ENCODE measurements at regions not wholly inside any gene's neighbourhood (a gene's known extent, or its start where the extent isn't known, plus 50 kb on each side); places are given as distances from the start of the nearest gene placed in this dataset.

GRCh38 chr9:80521151-80521550 is 949.4 kb downstream of the TLE4 start:
- Histone ChIP-seq H2BK15ac (ENCODE audit: low read depth, low read length) (no peak overlapping the region), H3K4me2 (ENCODE audit: insufficient read depth, insufficient read length, low read length) (no peak overlapping the region), H4K8ac (replicated peaks; ENCODE audit: insufficient read length, low read depth, low read length) (no peak overlapping the region), H2BK120ac (ENCODE audit: low read depth, low read length, poor library complexity, severe bottlenecking) (no peak overlapping the region), H4K5ac (ENCODE audit: insufficient read length, low read depth, low read length) (no peak overlapping the region), H4K20me1 (ENCODE audit: control insufficient read depth, insufficient read depth, insufficient read length) (no peaks in the 10 kb centered on the region), H3K4ac (ENCODE audit: low read depth, low read length) (no peak overlapping the region), H3K56ac (ENCODE audit: insufficient read length, low read depth, low read length) (no peak overlapping the region), H3K27ac (ENCODE audit: insufficient read length, low read depth, low read length) (no peak overlapping the region), H3K79me2 (ENCODE audit: insufficient read depth, low read length) (no peaks in the 10 kb centered on the region), H3K18ac (ENCODE audit: insufficient read length, low read depth, low read length) (no peak overlapping the region), H3K27me3 (ENCODE audit: insufficient read depth, low read length) (no peaks in the 10 kb centered on the region), H3K23ac (ENCODE audit: insufficient read length, low read depth, low read length) (no peak overlapping the region), H3K9me3 (ENCODE audit: control insufficient read depth, low read depth, low read length) (no peaks in the 10 kb centered on the region), H3K14ac (ENCODE audit: insufficient read depth, low read length) (no peak overlapping the region), H3K23me2 (ENCODE audit: insufficient read length, low read depth, low read length, poor library complexity, severe bottlenecking) (no peaks in the 10 kb centered on the region), H2BK20ac (ENCODE audit: low read depth, low read length, poor library complexity, severe bottlenecking) (no peak overlapping the region), H3K4me1 (ENCODE audit: insufficient read depth, low read length) (no peaks in the 10 kb centered on the region), H3K79me1 (ENCODE audit: insufficient read depth, low read depth, low read length, poor library complexity, severe bottlenecking) (no peaks in the 10 kb centered on the region), H2BK12ac (ENCODE audit: insufficient read length, low read depth, low read length) (no peak overlapping the region), H2AK5ac (ENCODE audit: insufficient read length, low read length) (no peak overlapping the region), H3T11ph (ENCODE audit: low read length) (no peak overlapping the region), H2BK5ac (ENCODE audit: insufficient read length, low read length) (no peak overlapping the region), H4K91ac (ENCODE audit: insufficient read length, low read depth, low read length) (no peak overlapping the region), H2AFZ (ENCODE audit: low read length) (no peak overlapping the region), H3K9ac (ENCODE audit: extremely low read depth, insufficient read length, low read length) (no peak overlapping the region)
- Mint-ChIP-seq H3K36me3 (ENCODE audit: insufficient read depth in 1 of 3, low read depth in 3 of 3) (peaks cover 0 to 2% (median 0%) of the 10 kb centered on the region in 3 experiments; a peak in 3 of 7 replicates), H3K9me3 (peaks cover 3 to 5% of the 10 kb centered on the region in 2 experiments; a peak in 4 of 5 replicates), H3K4me1 (no peaks in the 10 kb centered on the region), H3K27me3 (ENCODE audit: low read depth) (peaks cover 2% of the 10 kb centered on the region; the same call in 1 of the 2 replicates), H3K27ac (no peak overlapping the region), H3K4me3 (no peak overlapping the region)
- no CpG with 5 or more reads among the region's 3 CpGs for WGBS (ENCODE audit: extremely low coverage, insufficient read length, low lambda C conversion rate)
- no peak for DNase-seq
- no peak for TF ChIP-seq CTCF (conservative IDR thresholded peaks at IDR 0.05)

All from H9 (cell line).